ENCODE measurements at regions not wholly inside any gene's neighbourhood (a gene's known extent, or its start where the extent isn't known, plus 50 kb on each side); places are given as distances from the start of the nearest gene placed in this dataset.

DNA sequence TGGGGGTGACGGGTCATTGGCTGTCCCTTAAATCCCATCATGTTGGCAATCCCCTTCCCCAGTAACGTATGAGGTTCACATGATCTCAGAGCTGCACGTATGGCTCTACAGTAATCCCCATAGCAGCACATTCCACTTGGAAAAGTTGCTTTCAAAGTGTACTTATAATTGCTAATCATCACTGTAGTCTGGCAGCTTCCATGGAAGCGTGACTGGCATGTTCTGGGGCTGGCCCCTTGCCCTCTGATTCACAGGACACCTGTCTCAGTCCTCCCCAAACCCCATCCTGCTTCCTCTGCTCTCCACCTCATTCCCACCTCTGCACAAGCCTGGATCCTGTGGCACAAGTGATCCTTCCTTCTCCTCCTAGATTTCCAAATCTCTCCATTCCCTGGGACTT lies 102.2 kb downstream of the TSEN15 start:
- 83% methylated on average over 4 of the region's 4 CpGs for WGBS (ENCODE audit: low lambda C conversion rate, missing lambda C conversion rate)
- no peak overlapping the region for H3K27ac ChIP-seq

DNA sequence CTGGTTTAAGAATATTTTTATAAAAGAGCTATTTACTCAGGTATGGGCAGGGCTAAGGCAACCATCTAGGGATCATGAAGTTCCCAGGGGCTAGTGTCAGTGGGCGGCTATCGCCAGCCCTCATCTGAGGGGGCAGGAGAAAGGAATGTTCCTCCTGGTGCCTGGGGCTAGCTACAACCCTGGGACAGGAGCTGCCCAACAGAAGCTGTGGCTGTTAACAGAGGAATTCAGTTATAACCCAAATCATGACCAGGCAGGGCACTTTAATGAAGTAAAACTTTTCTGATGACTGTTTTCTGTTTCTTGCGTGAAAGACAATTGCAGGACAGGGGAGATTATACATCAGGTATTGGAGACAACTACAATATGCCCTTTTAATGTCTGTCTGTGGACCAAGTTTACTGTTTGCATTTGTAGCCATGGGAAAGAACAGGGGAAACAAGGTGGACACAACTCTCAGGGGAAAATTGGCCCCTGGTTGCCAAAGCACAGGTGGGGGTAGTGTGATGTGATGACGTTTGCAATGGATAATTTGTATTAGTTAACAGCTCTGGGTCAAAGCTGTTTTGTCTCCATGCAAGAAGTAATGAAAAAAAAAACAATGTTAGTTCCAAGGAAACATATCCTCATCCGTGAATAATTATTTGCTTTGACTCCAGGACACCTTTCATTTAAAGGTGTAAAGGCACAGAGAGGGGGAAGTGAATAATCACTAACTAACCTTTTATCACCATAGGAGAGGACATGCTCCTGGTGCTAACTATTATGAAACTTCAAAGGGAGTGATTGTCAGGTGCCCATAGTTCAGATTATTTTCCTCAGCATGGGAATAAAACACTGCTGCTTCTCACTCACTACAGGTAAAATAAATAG lies 105.2 kb downstream of the TSEN15 start:
- Histone ChIP-seq H4K20me1 (ENCODE audit: insufficient read depth, poor library complexity, severe bottlenecking) (no peaks in the 10 kb centered on the region), H3K9me2 (replicated peaks; ENCODE audit: insufficient read depth) (no peaks in the 10 kb centered on the region), H2AFZ (no peak overlapping the region), H3K4me1 (ENCODE audit: insufficient read depth) (no peaks in the 10 kb centered on the region), H3K9me3 (ENCODE audit: low read depth) (no peaks in the 10 kb centered on the region), H3K36me3 (replicated peaks; ENCODE audit: insufficient read depth, low read depth) (no peaks in the 10 kb centered on the region), H3K4me2 (no peak overlapping the region), H3K27me3 (no peaks in the 10 kb centered on the region), H3K4me3 (no peak overlapping the region), H3K79me2 (no peaks in the 10 kb centered on the region), H3K27ac (no peak overlapping the region)
- TF ChIP-seq, protein P1, sequence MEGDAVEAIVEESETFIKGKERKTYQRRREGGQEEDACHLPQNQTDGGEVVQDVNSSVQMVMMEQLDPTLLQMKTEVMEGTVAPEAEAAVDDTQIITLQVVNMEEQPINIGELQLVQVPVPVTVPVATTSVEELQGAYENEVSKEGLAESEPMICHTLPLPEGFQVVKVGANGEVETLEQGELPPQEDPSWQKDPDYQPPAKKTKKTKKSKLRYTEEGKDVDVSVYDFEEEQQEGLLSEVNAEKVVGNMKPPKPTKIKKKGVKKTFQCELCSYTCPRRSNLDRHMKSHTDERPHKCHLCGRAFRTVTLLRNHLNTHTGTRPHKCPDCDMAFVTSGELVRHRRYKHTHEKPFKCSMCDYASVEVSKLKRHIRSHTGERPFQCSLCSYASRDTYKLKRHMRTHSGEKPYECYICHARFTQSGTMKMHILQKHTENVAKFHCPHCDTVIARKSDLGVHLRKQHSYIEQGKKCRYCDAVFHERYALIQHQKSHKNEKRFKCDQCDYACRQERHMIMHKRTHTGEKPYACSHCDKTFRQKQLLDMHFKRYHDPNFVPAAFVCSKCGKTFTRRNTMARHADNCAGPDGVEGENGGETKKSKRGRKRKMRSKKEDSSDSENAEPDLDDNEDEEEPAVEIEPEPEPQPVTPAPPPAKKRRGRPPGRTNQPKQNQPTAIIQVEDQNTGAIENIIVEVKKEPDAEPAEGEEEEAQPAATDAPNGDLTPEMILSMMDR (IDR thresholded peaks at IDR 0.05; ENCODE audit: poor library complexity) = no peak
- TF ChIP-seq EZH2 (IDR thresholded peaks at IDR 0.05; ENCODE audit: borderline replicate concordance) (no peak), EZH2phosphoT487 (IDR thresholded peaks at IDR 0.05; ENCODE audit: low read depth, severe bottlenecking, unreplicated experiment) (no peak)
- WGBS (ENCODE audit: low lambda C conversion rate, missing lambda C conversion rate) = 42% methylated on average over 5 of the region's 5 CpGs
- no peak for DNase-seq (ENCODE audit: low spot score)

More for the DNA sequence above, 102.2 kb downstream of the TSEN15 start:
- Histone ChIP-seq H3K36me3 (replicated peaks; ENCODE audit: insufficient read depth, low read depth) (no peaks in the 10 kb centered on the region), H3K9me3 (ENCODE audit: low read depth) (no peaks in the 10 kb centered on the region), H3K9me2 (replicated peaks; ENCODE audit: insufficient read depth) (no peaks in the 10 kb centered on the region), H3K79me2 (no peaks in the 10 kb centered on the region), H3K4me2 (no peak overlapping the region), H3K4me1 (ENCODE audit: insufficient read depth) (no peaks in the 10 kb centered on the region), H3K4me3 (no peak overlapping the region), H2AFZ (no peak overlapping the region), H4K20me1 (ENCODE audit: insufficient read depth, poor library complexity, severe bottlenecking) (no peaks in the 10 kb centered on the region), H3K27me3 (no peaks in the 10 kb centered on the region)
- TF ChIP-seq, protein P1 (IDR thresholded peaks at IDR 0.05; ENCODE audit: poor library complexity) = no peak
- no peak for TF ChIP-seq EZH2 (IDR thresholded peaks at IDR 0.05; ENCODE audit: borderline replicate concordance)
- TF ChIP-seq EZH2phosphoT487 (IDR thresholded peaks at IDR 0.05; ENCODE audit: low read depth, severe bottlenecking, unreplicated experiment) = no peak
- no peak for DNase-seq (ENCODE audit: low spot score)

DNA sequence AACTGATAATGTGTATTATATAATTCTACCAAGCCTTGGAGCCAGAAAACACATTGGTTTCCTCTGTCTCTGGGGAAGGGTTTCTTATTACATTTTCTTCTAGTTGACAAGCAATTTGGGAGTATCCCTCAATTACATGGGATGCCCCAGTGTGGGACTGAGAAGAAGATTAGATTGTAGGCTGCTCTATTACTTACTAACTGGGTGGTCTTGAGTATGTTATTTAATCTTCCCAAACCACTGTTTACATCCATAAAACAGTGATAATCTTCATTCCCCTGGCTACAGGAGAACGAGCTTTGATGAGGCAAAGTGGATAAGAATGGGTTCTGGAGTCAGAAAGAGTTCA lies 105.8 kb downstream of the TSEN15 start:
- Histone ChIP-seq H3K4me2 (no peak overlapping the region), H3K36me3 (replicated peaks; ENCODE audit: insufficient read depth, low read depth) (no peaks in the 10 kb centered on the region), H3K9me3 (ENCODE audit: low read depth) (no peaks in the 10 kb centered on the region), H3K4me1 (ENCODE audit: insufficient read depth) (no peaks in the 10 kb centered on the region), H3K79me2 (no peaks in the 10 kb centered on the region), H2AFZ (no peak overlapping the region), H3K4me3 (no peak overlapping the region), H3K9me2 (replicated peaks; ENCODE audit: insufficient read depth) (no peaks in the 10 kb centered on the region), H3K27ac (no peak overlapping the region), H4K20me1 (ENCODE audit: insufficient read depth, poor library complexity, severe bottlenecking) (no peaks in the 10 kb centered on the region), H3K27me3 (no peaks in the 10 kb centered on the region)
- TF ChIP-seq, protein P1 (IDR thresholded peaks at IDR 0.05; ENCODE audit: poor library complexity) = no peak
- TF ChIP-seq EZH2phosphoT487 (IDR thresholded peaks at IDR 0.05; ENCODE audit: low read depth, severe bottlenecking, unreplicated experiment) = no peak
- TF ChIP-seq EZH2 (IDR thresholded peaks at IDR 0.05; ENCODE audit: borderline replicate concordance) = no peak
- 17% methylated on average over 1 of the region's 1 CpG for WGBS (ENCODE audit: low lambda C conversion rate, missing lambda C conversion rate)
- no peak for DNase-seq (ENCODE audit: low spot score)

All from hepatocyte (in vitro differentiated cells).